ENCODE measurements at regions not wholly inside any gene's neighbourhood (a gene's known extent, or its start where the extent isn't known, plus 50 kb on each side); places are given as distances from the start of the nearest gene placed in this dataset.

DNA sequence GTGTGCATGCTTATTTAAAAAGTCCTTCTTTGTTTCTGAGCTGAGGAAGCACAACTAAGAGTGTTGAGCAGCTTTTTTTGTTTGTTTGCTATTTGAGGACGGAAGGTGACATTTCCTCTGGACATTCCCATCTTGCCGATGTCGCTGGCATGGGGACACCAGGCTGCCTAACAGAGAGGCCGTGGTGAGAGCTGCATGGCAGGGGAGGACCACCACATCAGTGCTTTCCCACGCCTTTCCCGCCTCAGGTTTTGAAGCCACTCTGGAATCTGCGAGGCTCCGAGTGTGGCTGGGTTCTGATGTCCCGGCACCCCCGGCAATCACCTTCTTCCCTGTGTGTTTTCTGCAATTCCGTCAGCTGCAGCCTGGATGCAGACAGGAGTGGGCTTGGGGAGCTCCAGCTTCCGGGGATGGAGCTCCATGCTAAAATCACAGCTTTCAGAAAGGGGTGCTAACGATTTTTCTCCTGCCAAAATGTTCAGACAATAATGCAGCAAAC is 259.8 kb upstream of the IRX4 start:
- no peak overlapping the region for H2AFZ ChIP-seq (ENCODE audit: low read depth)
- H3K36me3 ChIP-seq (ENCODE audit: insufficient read depth) = no peaks in the 10 kb centered on the region
- H3K4me3 ChIP-seq (IDR thresholded peaks at IDR 0.05; ENCODE audit: insufficient read depth, low read depth, low read length) = no peak overlapping the region
- no peaks in the 10 kb centered on the region for H3K4me1 ChIP-seq (ENCODE audit: low read depth, poor library complexity, severe bottlenecking)
- H4K20me1 ChIP-seq (ENCODE audit: insufficient read depth) = no peaks in the 10 kb centered on the region
- H3K4me2 ChIP-seq = no peak overlapping the region
- no peak overlapping the region for H3K27ac ChIP-seq
- TF ChIP-seq, protein P1, sequence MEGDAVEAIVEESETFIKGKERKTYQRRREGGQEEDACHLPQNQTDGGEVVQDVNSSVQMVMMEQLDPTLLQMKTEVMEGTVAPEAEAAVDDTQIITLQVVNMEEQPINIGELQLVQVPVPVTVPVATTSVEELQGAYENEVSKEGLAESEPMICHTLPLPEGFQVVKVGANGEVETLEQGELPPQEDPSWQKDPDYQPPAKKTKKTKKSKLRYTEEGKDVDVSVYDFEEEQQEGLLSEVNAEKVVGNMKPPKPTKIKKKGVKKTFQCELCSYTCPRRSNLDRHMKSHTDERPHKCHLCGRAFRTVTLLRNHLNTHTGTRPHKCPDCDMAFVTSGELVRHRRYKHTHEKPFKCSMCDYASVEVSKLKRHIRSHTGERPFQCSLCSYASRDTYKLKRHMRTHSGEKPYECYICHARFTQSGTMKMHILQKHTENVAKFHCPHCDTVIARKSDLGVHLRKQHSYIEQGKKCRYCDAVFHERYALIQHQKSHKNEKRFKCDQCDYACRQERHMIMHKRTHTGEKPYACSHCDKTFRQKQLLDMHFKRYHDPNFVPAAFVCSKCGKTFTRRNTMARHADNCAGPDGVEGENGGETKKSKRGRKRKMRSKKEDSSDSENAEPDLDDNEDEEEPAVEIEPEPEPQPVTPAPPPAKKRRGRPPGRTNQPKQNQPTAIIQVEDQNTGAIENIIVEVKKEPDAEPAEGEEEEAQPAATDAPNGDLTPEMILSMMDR (conservative IDR thresholded peaks at IDR 0.05; ENCODE audit: low read depth, low read length) = no peak
- H3K9ac ChIP-seq = no peak overlapping the region
- no peaks in the 10 kb centered on the region for H3K27me3 ChIP-seq (ENCODE audit: insufficient read depth, low read depth)
- no peaks in the 10 kb centered on the region for H3K79me2 ChIP-seq (ENCODE audit: insufficient read depth, low read depth)

DNA sequence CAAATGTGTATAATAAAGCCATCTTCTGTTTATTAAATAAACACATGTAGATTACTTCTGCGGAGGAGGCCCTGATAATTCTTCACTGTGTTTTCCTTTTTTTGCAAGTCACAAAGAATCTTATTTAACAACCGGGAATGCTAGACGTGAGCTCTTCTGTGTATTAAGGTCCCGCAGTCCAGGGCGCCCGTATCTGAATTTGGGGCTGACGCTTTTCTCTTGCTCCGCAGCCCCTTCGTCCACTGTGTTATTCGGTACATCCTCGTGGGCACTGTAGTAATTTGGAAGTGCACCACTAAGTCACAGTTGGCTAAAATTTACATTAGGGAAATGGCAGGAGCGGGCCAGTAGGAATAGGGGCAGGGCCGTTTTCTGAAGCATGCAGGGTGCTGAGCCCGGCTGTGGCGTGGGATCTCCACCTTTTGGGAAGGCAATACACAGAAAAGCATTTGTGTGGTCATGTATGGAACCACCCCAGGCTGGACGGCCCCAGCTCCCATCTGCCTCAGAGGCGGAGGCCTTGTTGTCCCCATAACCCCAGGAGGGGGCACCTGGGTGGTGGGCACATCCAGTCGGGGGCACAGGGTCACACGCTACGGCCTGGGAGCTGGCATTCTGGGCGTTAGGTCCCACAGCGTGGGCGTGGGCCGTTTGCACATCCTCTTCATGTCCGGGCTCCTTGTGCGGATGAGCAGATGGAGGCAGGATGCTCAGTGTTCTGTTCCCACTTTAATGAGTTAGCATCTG is 258.7 kb upstream of the IRX4 start:
- Histone ChIP-seq H3K79me2 (ENCODE audit: insufficient read depth, low read depth) (no peaks in the 10 kb centered on the region), H3K27ac (no peak overlapping the region), H3K4me2 (no peak overlapping the region), H3K27me3 (ENCODE audit: insufficient read depth, low read depth) (no peaks in the 10 kb centered on the region), H3K36me3 (ENCODE audit: insufficient read depth) (no peaks in the 10 kb centered on the region), H3K9ac (no peak overlapping the region), H4K20me1 (ENCODE audit: insufficient read depth) (no peaks in the 10 kb centered on the region), H2AFZ (ENCODE audit: low read depth) (no peak overlapping the region), H3K4me3 (IDR thresholded peaks at IDR 0.05; ENCODE audit: insufficient read depth, low read depth, low read length) (no peak overlapping the region), H3K4me1 (ENCODE audit: low read depth, poor library complexity, severe bottlenecking) (no peaks in the 10 kb centered on the region)
- TF ChIP-seq, protein P1 (conservative IDR thresholded peaks at IDR 0.05; ENCODE audit: low read depth, low read length) = no peak

DNA sequence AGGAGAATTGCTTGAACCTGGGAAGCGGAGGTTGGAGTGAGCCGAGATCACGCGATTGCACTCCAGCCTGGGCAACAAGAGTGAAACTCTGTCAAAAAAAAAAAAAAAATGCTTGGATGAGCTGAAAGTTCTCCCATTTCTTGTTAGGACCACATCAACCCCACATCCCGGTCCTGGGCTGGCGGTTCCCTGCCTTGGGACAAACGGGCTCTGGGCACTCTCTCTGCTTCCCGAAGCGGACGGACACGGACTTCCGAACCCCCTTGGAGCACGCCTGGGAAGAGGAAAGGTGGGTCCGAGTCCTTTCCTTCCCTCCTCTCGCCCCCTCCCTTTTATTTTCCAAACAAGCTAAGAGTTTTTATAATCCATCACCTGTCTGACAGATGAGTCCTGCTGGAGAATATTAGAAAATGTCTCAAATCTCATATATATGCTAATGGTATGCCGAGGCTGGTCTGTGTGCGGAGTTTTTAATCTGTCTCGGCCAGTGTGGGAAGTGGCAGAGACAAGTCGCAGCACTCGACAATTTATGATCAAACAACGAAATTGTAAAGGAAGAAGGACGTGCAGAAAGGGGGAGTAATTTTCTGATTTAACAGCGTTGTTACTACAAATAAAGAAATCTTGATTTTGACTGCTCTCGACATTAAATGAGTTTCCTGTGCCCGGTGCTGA is 257.9 kb upstream of the IRX4 start:
- Histone ChIP-seq H3K36me3 (ENCODE audit: insufficient read depth) (no peaks in the 10 kb centered on the region), H2AFZ (ENCODE audit: low read depth) (no peak overlapping the region), H3K4me2 (no peak overlapping the region), H3K27ac (no peak overlapping the region), H3K79me2 (ENCODE audit: insufficient read depth, low read depth) (no peaks in the 10 kb centered on the region), H4K20me1 (ENCODE audit: insufficient read depth) (no peaks in the 10 kb centered on the region), H3K4me1 (ENCODE audit: low read depth, poor library complexity, severe bottlenecking) (no peaks in the 10 kb centered on the region), H3K9ac (no peak overlapping the region), H3K4me3 (IDR thresholded peaks at IDR 0.05; ENCODE audit: insufficient read depth, low read depth, low read length) (no peak overlapping the region), H3K27me3 (ENCODE audit: insufficient read depth, low read depth) (no peaks in the 10 kb centered on the region)
- TF ChIP-seq, protein P1 (conservative IDR thresholded peaks at IDR 0.05; ENCODE audit: low read depth, low read length) = no peak

DNA sequence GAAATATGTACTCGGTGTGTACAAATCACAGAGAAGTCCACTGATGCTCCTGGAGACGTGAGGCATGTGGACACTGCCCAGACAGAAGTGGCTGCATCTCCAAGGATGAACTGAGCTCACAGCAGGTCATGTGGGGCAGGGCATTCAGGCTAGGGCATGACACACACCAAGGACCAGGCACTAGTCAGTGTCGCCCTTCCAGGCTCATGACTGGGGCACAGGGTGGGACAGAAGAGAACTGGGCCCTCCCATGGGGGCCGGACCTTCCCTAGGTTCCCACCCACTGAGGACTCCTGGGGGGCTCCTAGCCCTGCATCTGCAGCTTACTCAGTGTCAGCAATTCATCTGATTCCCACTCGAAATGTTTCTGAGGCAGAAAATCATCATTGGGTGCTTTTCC is 256.8 kb upstream of the IRX4 start:
- Histone ChIP-seq H3K4me3 (IDR thresholded peaks at IDR 0.05; ENCODE audit: insufficient read depth, low read depth, low read length) (no peak overlapping the region), H3K27ac (no peak overlapping the region), H3K4me2 (no peak overlapping the region), H3K4me1 (ENCODE audit: low read depth, poor library complexity, severe bottlenecking) (no peaks in the 10 kb centered on the region), H4K20me1 (ENCODE audit: insufficient read depth) (no peaks in the 10 kb centered on the region), H3K36me3 (ENCODE audit: insufficient read depth) (no peaks in the 10 kb centered on the region), H3K79me2 (ENCODE audit: insufficient read depth, low read depth) (no peaks in the 10 kb centered on the region), H3K9ac (no peak overlapping the region), H3K27me3 (ENCODE audit: insufficient read depth, low read depth) (no peaks in the 10 kb centered on the region), H2AFZ (ENCODE audit: low read depth) (no peak overlapping the region)
- TF ChIP-seq, protein P1 (conservative IDR thresholded peaks at IDR 0.05; ENCODE audit: low read depth, low read length) = no peak

Measured in KMS-11 (cell line).